ENCODE measurements at regions not wholly inside any gene's neighbourhood (a gene's known extent, or its start where the extent isn't known, plus 50 kb on each side); places are given as distances from the start of the nearest gene placed in this dataset.

DNA sequence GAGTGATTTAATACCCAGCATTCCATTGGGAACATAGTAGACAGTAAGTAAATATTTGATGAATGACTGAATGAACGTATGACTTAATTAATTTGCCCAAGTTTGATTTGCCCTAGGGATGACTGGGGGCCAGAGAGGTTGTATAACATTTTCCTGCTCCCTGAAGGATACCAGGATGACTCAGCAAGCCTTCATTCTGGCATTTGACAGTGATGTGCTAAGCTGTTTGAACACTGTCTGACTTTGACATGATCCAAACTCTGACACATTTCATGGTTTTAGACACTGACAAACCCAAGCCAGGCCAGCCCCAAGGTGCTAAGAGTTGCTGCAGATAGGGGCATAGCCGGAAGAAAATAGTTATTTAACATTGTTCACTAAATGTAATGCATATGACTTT is 53.4 kb upstream of the KLF12 start (continued):
- TF ChIP-seq, protein P1, sequence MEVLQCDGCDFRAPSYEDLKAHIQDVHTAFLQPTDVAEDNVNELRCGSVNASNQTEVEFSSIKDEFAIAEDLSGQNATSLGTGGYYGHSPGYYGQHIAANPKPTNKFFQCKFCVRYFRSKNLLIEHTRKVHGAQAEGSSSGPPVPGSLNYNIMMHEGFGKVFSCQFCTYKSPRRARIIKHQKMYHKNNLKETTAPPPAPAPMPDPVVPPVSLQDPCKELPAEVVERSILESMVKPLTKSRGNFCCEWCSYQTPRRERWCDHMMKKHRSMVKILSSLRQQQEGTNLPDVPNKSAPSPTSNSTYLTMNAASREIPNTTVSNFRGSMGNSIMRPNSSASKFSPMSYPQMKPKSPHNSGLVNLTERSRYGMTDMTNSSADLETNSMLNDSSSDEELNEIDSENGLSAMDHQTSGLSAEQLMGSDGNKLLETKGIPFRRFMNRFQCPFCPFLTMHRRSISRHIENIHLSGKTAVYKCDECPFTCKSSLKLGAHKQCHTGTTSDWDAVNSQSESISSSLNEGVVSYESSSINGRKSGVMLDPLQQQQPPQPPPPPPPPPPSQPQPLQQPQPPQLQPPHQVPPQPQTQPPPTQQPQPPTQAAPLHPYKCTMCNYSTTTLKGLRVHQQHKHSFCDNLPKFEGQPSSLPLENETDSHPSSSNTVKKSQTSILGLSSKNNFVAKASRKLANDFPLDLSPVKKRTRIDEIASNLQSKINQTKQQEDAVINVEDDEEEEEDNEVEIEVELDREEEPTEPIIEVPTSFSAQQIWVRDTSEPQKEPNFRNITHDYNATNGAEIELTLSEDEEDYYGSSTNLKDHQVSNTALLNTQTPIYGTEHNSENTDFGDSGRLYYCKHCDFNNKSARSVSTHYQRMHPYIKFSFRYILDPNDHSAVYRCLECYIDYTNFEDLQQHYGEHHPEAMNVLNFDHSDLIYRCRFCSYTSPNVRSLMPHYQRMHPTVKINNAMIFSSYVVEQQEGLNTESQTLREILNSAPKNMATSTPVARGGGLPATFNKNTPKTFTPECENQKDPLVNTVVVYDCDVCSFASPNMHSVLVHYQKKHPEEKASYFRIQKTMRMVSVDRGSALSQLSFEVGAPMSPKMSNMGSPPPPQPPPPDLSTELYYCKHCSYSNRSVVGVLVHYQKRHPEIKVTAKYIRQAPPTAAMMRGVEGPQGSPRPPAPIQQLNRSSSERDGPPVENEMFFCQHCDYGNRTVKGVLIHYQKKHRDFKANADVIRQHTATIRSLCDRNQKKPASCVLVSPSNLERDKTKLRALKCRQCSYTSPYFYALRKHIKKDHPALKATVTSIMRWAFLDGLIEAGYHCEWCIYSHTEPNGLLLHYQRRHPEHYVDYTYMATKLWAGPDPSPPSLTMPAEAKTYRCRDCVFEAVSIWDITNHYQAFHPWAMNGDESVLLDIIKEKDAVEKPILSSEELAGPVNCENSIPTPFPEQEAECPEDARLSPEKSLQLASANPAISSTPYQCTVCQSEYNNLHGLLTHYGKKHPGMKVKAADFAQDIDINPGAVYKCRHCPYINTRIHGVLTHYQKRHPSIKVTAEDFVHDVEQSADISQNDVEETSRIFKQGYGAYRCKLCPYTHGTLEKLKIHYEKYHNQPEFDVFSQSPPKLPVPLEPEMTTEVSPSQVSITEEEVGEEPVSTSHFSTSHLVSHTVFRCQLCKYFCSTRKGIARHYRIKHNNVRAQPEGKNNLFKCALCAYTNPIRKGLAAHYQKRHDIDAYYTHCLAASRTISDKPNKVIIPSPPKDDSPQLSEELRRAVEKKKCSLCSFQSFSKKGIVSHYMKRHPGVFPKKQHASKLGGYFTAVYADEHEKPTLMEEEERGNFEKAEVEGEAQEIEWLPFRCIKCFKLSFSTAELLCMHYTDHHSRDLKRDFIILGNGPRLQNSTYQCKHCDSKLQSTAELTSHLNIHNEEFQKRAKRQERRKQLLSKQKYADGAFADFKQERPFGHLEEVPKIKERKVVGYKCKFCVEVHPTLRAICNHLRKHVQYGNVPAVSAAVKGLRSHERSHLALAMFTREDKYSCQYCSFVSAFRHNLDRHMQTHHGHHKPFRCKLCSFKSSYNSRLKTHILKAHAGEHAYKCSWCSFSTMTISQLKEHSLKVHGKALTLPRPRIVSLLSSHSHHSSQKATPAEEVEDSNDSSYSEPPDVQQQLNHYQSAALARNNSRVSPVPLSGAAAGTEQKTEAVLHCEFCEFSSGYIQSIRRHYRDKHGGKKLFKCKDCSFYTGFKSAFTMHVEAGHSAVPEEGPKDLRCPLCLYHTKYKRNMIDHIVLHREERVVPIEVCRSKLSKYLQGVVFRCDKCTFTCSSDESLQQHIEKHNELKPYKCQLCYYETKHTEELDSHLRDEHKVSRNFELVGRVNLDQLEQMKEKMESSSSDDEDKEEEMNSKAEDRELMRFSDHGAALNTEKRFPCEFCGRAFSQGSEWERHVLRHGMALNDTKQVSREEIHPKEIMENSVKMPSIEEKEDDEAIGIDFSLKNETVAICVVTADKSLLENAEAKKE (CRISPR knock-in tag; IDR thresholded peaks at IDR 0.05): no peak
- TF ChIP-seq, protein P2, sequence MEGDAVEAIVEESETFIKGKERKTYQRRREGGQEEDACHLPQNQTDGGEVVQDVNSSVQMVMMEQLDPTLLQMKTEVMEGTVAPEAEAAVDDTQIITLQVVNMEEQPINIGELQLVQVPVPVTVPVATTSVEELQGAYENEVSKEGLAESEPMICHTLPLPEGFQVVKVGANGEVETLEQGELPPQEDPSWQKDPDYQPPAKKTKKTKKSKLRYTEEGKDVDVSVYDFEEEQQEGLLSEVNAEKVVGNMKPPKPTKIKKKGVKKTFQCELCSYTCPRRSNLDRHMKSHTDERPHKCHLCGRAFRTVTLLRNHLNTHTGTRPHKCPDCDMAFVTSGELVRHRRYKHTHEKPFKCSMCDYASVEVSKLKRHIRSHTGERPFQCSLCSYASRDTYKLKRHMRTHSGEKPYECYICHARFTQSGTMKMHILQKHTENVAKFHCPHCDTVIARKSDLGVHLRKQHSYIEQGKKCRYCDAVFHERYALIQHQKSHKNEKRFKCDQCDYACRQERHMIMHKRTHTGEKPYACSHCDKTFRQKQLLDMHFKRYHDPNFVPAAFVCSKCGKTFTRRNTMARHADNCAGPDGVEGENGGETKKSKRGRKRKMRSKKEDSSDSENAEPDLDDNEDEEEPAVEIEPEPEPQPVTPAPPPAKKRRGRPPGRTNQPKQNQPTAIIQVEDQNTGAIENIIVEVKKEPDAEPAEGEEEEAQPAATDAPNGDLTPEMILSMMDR (conservative IDR thresholded peaks at IDR 0.05; ENCODE audit: low read depth in 2 of 2): no peak
- no peak for TF ChIP-seq EZH2phosphoT487 (IDR thresholded peaks at IDR 0.05; ENCODE audit: unreplicated experiment)
- TF ChIP-seq CREB1 (CRISPR knock-in tag; IDR thresholded peaks at IDR 0.05; ENCODE audit: low read depth): no peak

DNA sequence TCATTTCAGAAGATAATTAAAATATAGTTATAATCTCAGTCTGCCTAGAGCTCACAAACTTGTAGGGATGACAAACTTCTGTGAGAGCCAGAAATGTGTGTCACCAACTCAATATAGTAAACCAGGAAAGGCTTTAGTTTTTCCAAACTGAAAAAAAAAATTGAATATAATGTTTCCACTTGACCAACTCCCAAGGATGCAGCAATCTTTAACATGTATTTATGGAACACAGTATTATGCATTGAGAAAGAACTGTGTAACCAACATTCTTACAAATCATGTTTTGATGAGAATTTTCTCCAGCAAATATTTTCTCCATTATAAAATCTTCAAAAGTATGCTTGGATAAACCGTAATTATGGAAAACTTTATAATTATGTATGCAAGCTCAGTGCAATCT is 50.1 kb upstream of the KLF12 start:
- H3K9me2 ChIP-seq (ENCODE audit: insufficient read depth): no peaks in the 10 kb centered on the region
- Mint-ChIP-seq H3K36me3 (ENCODE audit: low read depth) (no peaks in the 10 kb centered on the region), H3K27me3 (ENCODE audit: insufficient read depth, low read depth, poor library complexity) (no peaks in the 10 kb centered on the region), H3K4me1 (no peaks in the 10 kb centered on the region), H3K9me3 (no peaks in the 10 kb centered on the region), H3K4me3 (no peak overlapping the region), H3K27ac (no peak overlapping the region)
- H3K79me2 ChIP-seq (replicated peaks; ENCODE audit: insufficient read depth): no peaks in the 10 kb centered on the region
- H3K4me1 ChIP-seq (ENCODE audit: insufficient read depth): no peaks in the 10 kb centered on the region
- TF ChIP-seq, protein P3, sequence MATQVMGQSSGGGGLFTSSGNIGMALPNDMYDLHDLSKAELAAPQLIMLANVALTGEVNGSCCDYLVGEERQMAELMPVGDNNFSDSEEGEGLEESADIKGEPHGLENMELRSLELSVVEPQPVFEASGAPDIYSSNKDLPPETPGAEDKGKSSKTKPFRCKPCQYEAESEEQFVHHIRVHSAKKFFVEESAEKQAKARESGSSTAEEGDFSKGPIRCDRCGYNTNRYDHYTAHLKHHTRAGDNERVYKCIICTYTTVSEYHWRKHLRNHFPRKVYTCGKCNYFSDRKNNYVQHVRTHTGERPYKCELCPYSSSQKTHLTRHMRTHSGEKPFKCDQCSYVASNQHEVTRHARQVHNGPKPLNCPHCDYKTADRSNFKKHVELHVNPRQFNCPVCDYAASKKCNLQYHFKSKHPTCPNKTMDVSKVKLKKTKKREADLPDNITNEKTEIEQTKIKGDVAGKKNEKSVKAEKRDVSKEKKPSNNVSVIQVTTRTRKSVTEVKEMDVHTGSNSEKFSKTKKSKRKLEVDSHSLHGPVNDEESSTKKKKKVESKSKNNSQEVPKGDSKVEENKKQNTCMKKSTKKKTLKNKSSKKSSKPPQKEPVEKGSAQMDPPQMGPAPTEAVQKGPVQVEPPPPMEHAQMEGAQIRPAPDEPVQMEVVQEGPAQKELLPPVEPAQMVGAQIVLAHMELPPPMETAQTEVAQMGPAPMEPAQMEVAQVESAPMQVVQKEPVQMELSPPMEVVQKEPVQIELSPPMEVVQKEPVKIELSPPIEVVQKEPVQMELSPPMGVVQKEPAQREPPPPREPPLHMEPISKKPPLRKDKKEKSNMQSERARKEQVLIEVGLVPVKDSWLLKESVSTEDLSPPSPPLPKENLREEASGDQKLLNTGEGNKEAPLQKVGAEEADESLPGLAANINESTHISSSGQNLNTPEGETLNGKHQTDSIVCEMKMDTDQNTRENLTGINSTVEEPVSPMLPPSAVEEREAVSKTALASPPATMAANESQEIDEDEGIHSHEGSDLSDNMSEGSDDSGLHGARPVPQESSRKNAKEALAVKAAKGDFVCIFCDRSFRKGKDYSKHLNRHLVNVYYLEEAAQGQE (IDR thresholded peaks at IDR 0.05; ENCODE audit: unreplicated experiment): no peak
- no peak for DNase-seq (ENCODE audit: low spot score)
- no peak for ATAC-seq
- no peaks in the 10 kb centered on the region for H3K27me3 ChIP-seq (ENCODE audit: insufficient read depth)
- no peaks in the 10 kb centered on the region for H3K36me3 ChIP-seq (ENCODE audit: insufficient read depth)
- H3K27ac ChIP-seq (ENCODE audit: low read depth): no peak overlapping the region
- no peak overlapping the region for H3K4me2 ChIP-seq
- no peaks in the 10 kb centered on the region for H4K20me1 ChIP-seq (replicated peaks; ENCODE audit: insufficient read depth)
- H3F3A ChIP-seq (replicated peaks; ENCODE audit: low read depth): no peaks in the 10 kb centered on the region
- no peak overlapping the region for H2AFZ ChIP-seq
- no peak overlapping the region for H3K4me3 ChIP-seq
